HCT116 (cell line): ENCODE measurements at regions not wholly inside any gene's neighbourhood (a gene's known extent, or its start where the extent isn't known, plus 50 kb on each side); places are given as distances from the start of the nearest gene placed in this dataset.

Source experiments
- ATAC-seq: fragments of 200-7000 bp; cut with Tn5 transposase; 2 replicates; pipeline ENCODE4 v1.9.1; 2020; ENCODE audit warnings: mild to moderate bottlenecking, moderate library complexity
- BruUV-seq: library from RNA; stranded (reverse); fragments of 400-500 nt; replicated peaks from 2 replicates; lab custom pipeline; 2021; lab: Mats Ljungman, UMichigan
- CTCF ChIA-PET: fragments of 300-600 bp; sonication (Branson Sonifier 250); formaldehyde crosslinking; loops from one replicate; lab custom pipeline; 2021; ENCODE audit warnings: antibody characterized with exemption; lab: Charles Lee
- POLR2A ChIA-PET: fragments of 300-600, 350-600 bp; sonication (Branson Sonifier 250); formaldehyde crosslinking; loops from one replicate; lab custom pipeline; 2021; ENCODE audit warnings: antibody characterized with exemption; lab: Charles Lee
- RAD21 ChIA-PET, 2 experiments: fragments of 300-600 bp; sonication (Branson Sonifier 250); formaldehyde crosslinking; loops; one replicate each; lab custom pipeline; 2023; ENCODE audit warnings: low total read pairs in 2 of 2; ENCODE audit not compliant: uncharacterized antibody in 2 of 2, unreplicated experiment in 2 of 2, low non-redundant PET in 1 of 2; lab: Charles Lee
- DNase-seq: peaks from one replicate; pipeline ENCODE4 v3.0.0-alpha.2; 2010; ENCODE audit warnings: low read depth, low spot score
- H2AFZ ChIP-seq: fragments of 200-600 bp; shearing (Covaris generic), sonication (generic); 2 replicates; pipeline ENCODE4 v1.6.1; 2017; ENCODE audit warnings: low read depth, mixed run types, mixed read lengths, antibody characterized with exemption, low read length; ENCODE audit not compliant: poor library complexity, severe bottlenecking
- H3K27ac ChIP-seq: 2 replicates; pipeline ENCODE4 v1.5.1; 2012; ENCODE audit warnings: low read depth, low read length
- H3K27me3 ChIP-seq: fragments of 200-600 bp; sonication (generic); 2 replicates; pipeline ENCODE4 v1.6.1; 2016; ENCODE audit warnings: mixed run types, low read length, mixed read lengths; ENCODE audit not compliant: insufficient read depth
- H3K36me3 ChIP-seq, 2 experiments: fragments of 200-500 bp in 1 of 2; fragments of 200-600 bp in 1 of 2; sonication (Bioruptor generic) in 1 of 2; sonication (generic) in 1 of 2; 2 replicates each; pipeline versions ENCODE4 v1.5.1 to v1.6.1; 2014 to 2016; ENCODE audit warnings: low read length in 2 of 2, inconsistent platforms in 1 of 2, mixed read lengths in 1 of 2, mixed run types in 1 of 2; ENCODE audit not compliant: insufficient read depth in 2 of 2, control insufficient read depth in 1 of 2
- H3K4me1 ChIP-seq, 2 experiments: fragments of 200-600 bp in 1 of 2; sonication (generic) in 1 of 2; 2 replicates each; pipeline versions ENCODE4 v1.5.1 to v1.6.1; 2012 to 2017; ENCODE audit warnings: low read length in 2 of 2, inconsistent platforms in 1 of 2, mild to moderate bottlenecking in 1 of 2, mixed read lengths in 1 of 2, mixed run types in 1 of 2, moderate library complexity in 1 of 2; ENCODE audit not compliant: insufficient read depth in 2 of 2, control insufficient read depth in 1 of 2
- H3K4me2 ChIP-seq: fragments of 200-600 bp; sonication (generic); 2 replicates; pipeline ENCODE4 v1.6.1; 2017; ENCODE audit warnings: mixed run types, low read length, mixed read lengths
- H3K4me3 ChIP-seq, 2 experiments: fragments of 200-600 bp in 1 of 2; sonication (generic) in 1 of 2; replicated peaks in 1 of 2; 2 replicates each; pipeline ENCODE4 v1.5.1; 2011 to 2016; ENCODE audit warnings: low read length in 2 of 2, control low read depth in 1 of 2, low read depth in 1 of 2, mild to moderate bottlenecking in 1 of 2, mixed read lengths in 1 of 2, mixed run types in 1 of 2
- H3K79me2 ChIP-seq: fragments of 200-600 bp; sonication (generic); 2 replicates; pipeline ENCODE4 v1.6.1; 2017; ENCODE audit warnings: mild to moderate bottlenecking, mixed run types, low read length, moderate library complexity, mixed read lengths; ENCODE audit not compliant: insufficient read depth
- H3K9ac ChIP-seq: fragments of 200-600 bp; sonication (generic); 2 replicates; pipeline ENCODE4 v1.6.1; 2016; ENCODE audit warnings: low read length, mixed read lengths
- H3K9me2 ChIP-seq: fragments of 200-600 bp; sonication (generic), shearing (Covaris generic); 2 replicates; pipeline ENCODE4 v1.6.1; 2017; ENCODE audit warnings: mixed run types, mild to moderate bottlenecking, moderate library complexity; ENCODE audit not compliant: insufficient read depth
- H3K9me3 ChIP-seq, 2 experiments: fragments of 200-500 bp in 1 of 2; fragments of 200-600 bp in 1 of 2; sonication (Bioruptor generic) in 1 of 2; sonication (generic) in 1 of 2; 2 replicates each; pipeline ENCODE4 v1.6.1; 2014 to 2017; ENCODE audit warnings: low read length in 2 of 2, mixed read lengths in 2 of 2, inconsistent platforms in 1 of 2, low read depth in 1 of 2, mild to moderate bottlenecking in 1 of 2, mixed run types in 1 of 2, moderate library complexity in 1 of 2; ENCODE audit not compliant: control insufficient read depth in 1 of 2, insufficient read depth in 1 of 2
- H4K20me1 ChIP-seq: fragments of 200-600 bp; sonication (generic), shearing (Covaris generic); 2 replicates; pipeline ENCODE4 v1.6.1; 2017; ENCODE audit warnings: mixed run types, mild to moderate bottlenecking, moderate library complexity; ENCODE audit not compliant: insufficient read depth
- CBX3 ChIP-seq: IDR thresholded peaks from 2 replicates; pipeline ENCODE4 v1.6.1; 2012; ENCODE audit warnings: low read depth
- EZH2phosphoT487 ChIP-seq: fragments of 200-600 bp; IDR thresholded peaks from 2 replicates; pipeline ENCODE4 v1.6.1; 2018; ENCODE audit warnings: antibody characterized with exemption, borderline replicate concordance
- SP1 ChIP-seq: IDR thresholded peaks from 2 replicates; pipeline ENCODE4 v1.6.1; 2012; ENCODE audit warnings: low read depth
- SRF ChIP-seq: IDR thresholded peaks from 2 replicates; pipeline ENCODE4 v1.6.1; 2012; ENCODE audit warnings: low read depth
- intact Hi-C: fragments of 100-400 bp; cut with micrococcal nuclease; formaldehyde crosslinking; loops from 2 replicates; pipeline ENCODE4 v1.10.0; 2022

- H3K4me1 ChIP-seq: no peaks in the 10 kb centered on the region
- H3K27me3 ChIP-seq: 0 out of 2 replicates have a peak, but pooled peaks cover 15% of the 10 kb centered on the region
- no peak for DNase-seq
- no peak overlapping the region for H3K4me2 ChIP-seq
- no peak overlapping the region for H3K9ac ChIP-seq
- TF ChIP-seq CBX3 (no peak), EZH2phosphoT487 (no peak), SRF (no peak)
- ChIA-PET RAD21 (no interaction called here), POLR2A (no interaction called here), CTCF (no interaction called here)
- H3K9me3 ChIP-seq: no peaks in the 10 kb centered on the region
- intact Hi-C loops: no loop called here
- ATAC-seq: no peak
- no peaks in the 10 kb centered on the region for H4K20me1 ChIP-seq
- no peak overlapping the region for H3K27ac ChIP-seq
- no peak overlapping the region for H3K4me3 ChIP-seq
- no peaks in the 10 kb centered on the region for H3K79me2 ChIP-seq
- H3K36me3 ChIP-seq: no peaks in the 10 kb centered on the region
- H2AFZ ChIP-seq: no peak overlapping the region
- H3K9me2 ChIP-seq: no peaks in the 10 kb centered on the region
- BruUV-seq: no TSS peak
Observed at GRCh38 chr1:208332774-208333126, 88.6 kb upstream of the PLXNA2 start.

- POLR2A ChIA-PET: no interaction called here
- BruUV-seq: no TSS peak
- no peak for DNase-seq
Observed at GRCh38 chr1:208333676-208334075, 89.5 kb upstream of the PLXNA2 start.

More at GRCh38 chr1:208333676-208334075, 89.5 kb upstream of the PLXNA2 start:
- no peaks in the 10 kb centered on the region for H3K79me2 ChIP-seq
- intact Hi-C loops: no loop called here
- H3K27ac ChIP-seq: no peak overlapping the region
- H3K4me1 ChIP-seq: no peaks in the 10 kb centered on the region
- TF ChIP-seq SP1 (no peak), CBX3 (no peak)
- ChIA-PET RAD21 (no interaction called here), CTCF (no interaction called here)
- ATAC-seq: no peak
- H3K9ac ChIP-seq: no peak overlapping the region
- no peak overlapping the region for H2AFZ ChIP-seq
- no peaks in the 10 kb centered on the region for H3K36me3 ChIP-seq
- H3K9me3 ChIP-seq: no peaks in the 10 kb centered on the region
- no peaks in the 10 kb centered on the region for H3K9me2 ChIP-seq
- H3K4me2 ChIP-seq: no peak overlapping the region
- H3K27me3 ChIP-seq: 0 out of 2 replicates have a peak, but pooled peaks cover 15% of the 10 kb centered on the region
- no peaks in the 10 kb centered on the region for H4K20me1 ChIP-seq
- H3K4me3 ChIP-seq: no peak overlapping the region
